Tongue (tissue), 1 donor: ENCODE measurements at regions not wholly inside any gene's neighbourhood (a gene's known extent, or its start where the extent isn't known, plus 50 kb on each side); places are given as distances from the start of the nearest gene placed in this dataset.
"Not testable (repeated sequence)": the region's sequence is repeated elsewhere in the genome, so short reads cannot be mapped to it uniquely, and the experiment has no call there.

Experiments used
- DNase-seq: peaks from one replicate; pipeline ENCODE4 v3.0.0-alpha.2; 2015

GRCh38 chr7:55702831-55703230 lies 130.5 kb upstream of the VOPP1 start:
- not testable (repeated sequence) for DNase-seq

GRCh38 chr7:55699450-55699842 lies 127.1 kb upstream of the VOPP1 start:
- DNase-seq: not testable (repeated sequence)

- DNase-seq: peak; percentile 5
Observed at GRCh38 chr7:55698607-55699449, 126.5 kb upstream of the VOPP1 start.

- DNase-seq: peak; percentile 21
Observed at GRCh38 chr7:55695893-55696701, 123.8 kb upstream of the VOPP1 start.

- not testable (repeated sequence) for DNase-seq
Observed at GRCh38 chr7:55694484-55694883, 122.2 kb upstream of the VOPP1 start.

GRCh38 chr7:55688684-55689681 lies 116.7 kb upstream of the VOPP1 start:
- DNase-seq: peak; percentile 24

- not testable (repeated sequence) for DNase-seq
Observed at GRCh38 chr7:55688261-55688660, 116.0 kb upstream of the VOPP1 start.

GRCh38 chr7:55687252-55687651 lies 115.0 kb upstream of the VOPP1 start:
- not testable (repeated sequence) for DNase-seq

GRCh38 chr7:55686771-55687170 lies 114.5 kb upstream of the VOPP1 start:
- DNase-seq: not testable (repeated sequence)

- DNase-seq: not testable (repeated sequence)
Observed at GRCh38 chr7:55683501-55683900, 111.2 kb upstream of the VOPP1 start.

- DNase-seq: not testable (repeated sequence)
Observed at GRCh38 chr7:55675589-55675988, 103.3 kb upstream of the VOPP1 start.

- not testable (repeated sequence) for DNase-seq
Observed at GRCh38 chr7:55673525-55673924, 101.2 kb upstream of the VOPP1 start.

- not testable (repeated sequence) for DNase-seq
Observed at GRCh38 chr7:55672084-55672483, 99.8 kb upstream of the VOPP1 start.

- DNase-seq: no peak
Observed at GRCh38 chr7:55657654-55658053, 85.4 kb upstream of the VOPP1 start.

- DNase-seq: no peak
Observed at GRCh38 chr7:55651057-55651456, 78.8 kb upstream of the VOPP1 start.

- no peak for DNase-seq
Observed at GRCh38 chr7:55649238-55649637, 76.9 kb upstream of the VOPP1 start.

- DNase-seq: no peak
Observed at GRCh38 chr7:55644567-55644966, 72.3 kb upstream of the VOPP1 start.

- DNase-seq: no peak
Observed at GRCh38 chr7:55642266-55642665, 70.0 kb upstream of the VOPP1 start.

- no peak for DNase-seq
Observed at GRCh38 chr7:55641811-55642210, 69.5 kb upstream of the VOPP1 start.

- peak; percentile 85 for DNase-seq
Observed at GRCh38 chr7:55641273-55641691, 69.0 kb upstream of the VOPP1 start.

GRCh38 chr7:55639640-55640039 lies 67.3 kb upstream of the VOPP1 start:
- DNase-seq: no peak
